GM23338 (cell line): ENCODE measurements at regions not wholly inside any gene's neighbourhood (a gene's known extent, or its start where the extent isn't known, plus 50 kb on each side); places are given as distances from the start of the nearest gene placed in this dataset.

Source experiments
- ATAC-seq: fragments of 200-7000 bp; cut with Tn5 transposase; 3 replicates; pipeline ENCODE4 v1.9.1; 2020
- DNase-seq: peaks from one replicate; pipeline ENCODE4 v3.0.0-alpha.2; 2015; ENCODE audit warnings: low spot score
- H2AFZ ChIP-seq: fragments of 200-600 bp; sonication (generic); 2 replicates; pipeline ENCODE4 v1.8.0; 2016; ENCODE audit warnings: antibody characterized with exemption, mild to moderate bottlenecking, moderate library complexity
- H3F3A ChIP-seq: fragments of 200-600 bp; sonication (generic); replicated peaks from 2 replicates; pipeline ENCODE4 v1.8.0; 2017; ENCODE audit warnings: antibody characterized with exemption, mixed run types, low read depth
- H3K27ac ChIP-seq: fragments of 200-600 bp; sonication (generic); 2 replicates; pipeline ENCODE4 v1.6.1; 2016; ENCODE audit warnings: low read depth
- H3K27me3 ChIP-seq: fragments of 200-600 bp; sonication (generic); 2 replicates; pipeline ENCODE4 v1.8.0; 2016; ENCODE audit warnings: mild to moderate bottlenecking, mixed run types, moderate library complexity; ENCODE audit not compliant: insufficient read depth
- H3K36me3 ChIP-seq: fragments of 200-600 bp; sonication (generic); 2 replicates; pipeline ENCODE4 v1.8.0; 2016; ENCODE audit warnings: mild to moderate bottlenecking; ENCODE audit not compliant: insufficient read depth
- H3K4me1 ChIP-seq: fragments of 200-600 bp; sonication (generic); 2 replicates; pipeline ENCODE4 v1.8.0; 2016; ENCODE audit warnings: mild to moderate bottlenecking, moderate library complexity; ENCODE audit not compliant: insufficient read depth
- H3K4me2 ChIP-seq: fragments of 200-600 bp; sonication (generic); 2 replicates; pipeline ENCODE4 v1.7.1; 2017; ENCODE audit warnings: mixed run types
- H3K4me3 ChIP-seq: fragments of 200-600 bp; sonication (generic); 2 replicates; pipeline ENCODE4 v1.6.1; 2016; ENCODE audit warnings: mixed run types
- H3K79me2 ChIP-seq: fragments of 200-600 bp; sonication (generic); replicated peaks from 2 replicates; pipeline ENCODE4 v1.8.0; 2017; ENCODE audit warnings: mild to moderate bottlenecking; ENCODE audit not compliant: insufficient read depth
- H3K9me2 ChIP-seq: fragments of 200-600 bp; sonication (generic); 2 replicates; pipeline ENCODE4 v1.8.0; 2017; ENCODE audit not compliant: insufficient read depth
- H4K20me1 ChIP-seq: fragments of 200-600 bp; sonication (generic); replicated peaks from 2 replicates; pipeline ENCODE4 v1.8.0; 2017; ENCODE audit warnings: mild to moderate bottlenecking; ENCODE audit not compliant: insufficient read depth
- H3K27ac Mint-ChIP-seq: 2 replicates; pipeline ENCODE4 v1.8.0; 2020; ENCODE audit warnings: inconsistent platforms, mild to moderate bottlenecking, moderate library complexity, mixed read lengths
- H3K27me3 Mint-ChIP-seq: 3 replicates; pipeline ENCODE4 v1.8.0; 2022; ENCODE audit warnings: low read depth, mild to moderate bottlenecking, moderate library complexity, mixed read lengths, inconsistent platforms; ENCODE audit not compliant: insufficient read depth, poor library complexity
- H3K36me3 Mint-ChIP-seq: 3 replicates; pipeline ENCODE4 v1.8.0; 2021; ENCODE audit warnings: low read depth, mild to moderate bottlenecking, inconsistent platforms, moderate library complexity, mixed read lengths
- H3K4me1 Mint-ChIP-seq: 3 replicates; pipeline ENCODE4 v1.8.0; 2020; ENCODE audit warnings: mild to moderate bottlenecking, inconsistent platforms, mixed read lengths
- H3K4me3 Mint-ChIP-seq: 3 replicates; pipeline ENCODE4 v1.8.0; 2021; ENCODE audit warnings: moderate library complexity, mild to moderate bottlenecking, inconsistent platforms, mixed read lengths
- H3K9me3 Mint-ChIP-seq: 3 replicates; pipeline ENCODE4 v1.8.0; 2020; ENCODE audit warnings: moderate library complexity, mild to moderate bottlenecking, inconsistent platforms, mixed read lengths
- CTCF ChIP-seq, 2 experiments: fragments of 200-600 bp in 1 of 2; sonication (generic) in 1 of 2; conservative IDR thresholded peaks; 2 replicates each; pipeline versions ENCODE4 v1.5.1 to v1.6.1; 2016 to 2017; ENCODE audit warnings: antibody characterized with exemption in 2 of 2, low read depth in 2 of 2, mild to moderate bottlenecking in 2 of 2, moderate library complexity in 1 of 2
- ETS1 ChIP-seq: IDR thresholded peaks from 2 replicates; pipeline ENCODE4 v1.6.1; 2016; ENCODE audit warnings: antibody characterized with exemption
- EZH2 ChIP-seq: fragments of 200-600 bp; sonication (generic); IDR thresholded peaks from one replicate; pipeline ENCODE4 v1.8.0; 2017; ENCODE audit warnings: antibody characterized with exemption, mild to moderate bottlenecking, low read depth; ENCODE audit not compliant: unreplicated experiment
- JUNB ChIP-seq: IDR thresholded peaks from one replicate; pipeline ENCODE4 v1.6.1; 2016; ENCODE audit warnings: antibody characterized with exemption; ENCODE audit not compliant: unreplicated experiment
- NANOG ChIP-seq: IDR thresholded peaks from 2 replicates; pipeline ENCODE4 v1.6.1; 2016; ENCODE audit warnings: antibody characterized with exemption, borderline replicate concordance
- REST ChIP-seq: IDR thresholded peaks from one replicate; pipeline ENCODE4 v1.6.1; 2018; ENCODE audit warnings: antibody characterized with exemption; ENCODE audit not compliant: unreplicated experiment
- ZNF462 ChIP-seq: fragments of 250-450 bp; sonication (Bioruptor Pico); IDR thresholded peaks from 2 replicates; pipeline ENCODE4 v1.5.0; 2020; ENCODE audit warnings: mild to moderate bottlenecking, moderate library complexity

- TF ChIP-seq ZNF462 (CRISPR knock-in tag) = no peak
- TF ChIP-seq NANOG = no peak
- TF ChIP-seq ETS1 = no peak
- no peak for TF ChIP-seq JUNB
Observed at GRCh38 chr7:93758631-93759030, 131.9 kb downstream of the TFPI2 start (continued).

- Mint-ChIP-seq H3K9me3 (no peaks in the 10 kb centered on the region), H3K36me3 (no peaks in the 10 kb centered on the region), H3K27ac (no peak overlapping the region), H3K27me3 (no peaks in the 10 kb centered on the region), H3K4me1 (peaks cover 11% of the 10 kb centered on the region), H3K4me3 (no peak overlapping the region)
- H3K36me3 ChIP-seq = no peaks in the 10 kb centered on the region
- peaks cover 13% of the 10 kb centered on the region for H3K4me1 ChIP-seq
- no peaks in the 10 kb centered on the region for H3K27me3 ChIP-seq
- H3K4me3 ChIP-seq = no peak overlapping the region
- no peaks in the 10 kb centered on the region for H3F3A ChIP-seq
- no peak overlapping the region for H3K4me2 ChIP-seq
- no peaks in the 10 kb centered on the region; the same call in none of the 2 replicates for H3K9me2 ChIP-seq
- H2AFZ ChIP-seq = no peak overlapping the region
- ATAC-seq (no peak), DNase-seq (no peak)
- no peak overlapping the region for H3K27ac ChIP-seq
- no peaks in the 10 kb centered on the region for H4K20me1 ChIP-seq
- no peaks in the 10 kb centered on the region for H3K79me2 ChIP-seq
- TF ChIP-seq CTCF (conservative IDR thresholded peaks at IDR 0.05; ENCODE audit: low read depth in 2 of 2) = no peak
- TF ChIP-seq REST = no peak
- TF ChIP-seq EZH2 = no peak
Observed at GRCh38 chr7:93757426-93757825, 133.1 kb downstream of the TFPI2 start.
